GF-D8 (cell line): ENCODE measurements at regions not wholly inside any gene's neighbourhood (a gene's known extent, or its start where the extent isn't known, plus 50 kb on each side); places are given as distances from the start of the nearest gene placed in this dataset.
"Not testable (repeated sequence)": the region's sequence is repeated elsewhere in the genome, so short reads cannot be mapped to it uniquely, and the experiment has no call there.

Source experiments
- DNase-seq: peaks from one replicate; lab custom pipeline; 2025; lab: John Stamatoyannopoulos, UW

- DNase-seq: no peak
Measured at GRCh38 chr2:82098617-82099016, 1794.1 kb upstream of the LRRTM1 start.

DNA sequence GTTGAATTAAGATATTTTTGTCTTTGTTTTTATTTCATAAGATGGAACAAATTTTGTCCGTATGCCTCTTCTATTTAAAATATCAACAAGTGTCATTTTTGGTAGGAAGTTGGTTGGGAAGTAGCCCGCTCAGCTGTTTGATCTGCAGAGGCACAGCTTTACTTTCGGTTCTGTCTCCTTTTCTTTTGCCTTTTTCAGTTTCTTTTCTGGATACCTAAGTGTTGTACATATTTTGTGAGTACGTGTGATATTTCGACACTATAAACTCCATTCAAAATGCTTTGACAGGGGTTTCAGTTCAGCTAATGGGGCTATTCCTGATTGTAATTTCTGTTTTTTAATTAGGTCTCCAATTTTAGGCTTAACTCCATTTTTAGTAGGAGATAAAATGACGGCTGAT is 1785.0 kb upstream of the LRRTM1 start:
- DNase-seq: no peak

GRCh38 chr2:82084679-82085392 is 1780.3 kb upstream of the LRRTM1 start:
- DNase-seq: no peak

DNA sequence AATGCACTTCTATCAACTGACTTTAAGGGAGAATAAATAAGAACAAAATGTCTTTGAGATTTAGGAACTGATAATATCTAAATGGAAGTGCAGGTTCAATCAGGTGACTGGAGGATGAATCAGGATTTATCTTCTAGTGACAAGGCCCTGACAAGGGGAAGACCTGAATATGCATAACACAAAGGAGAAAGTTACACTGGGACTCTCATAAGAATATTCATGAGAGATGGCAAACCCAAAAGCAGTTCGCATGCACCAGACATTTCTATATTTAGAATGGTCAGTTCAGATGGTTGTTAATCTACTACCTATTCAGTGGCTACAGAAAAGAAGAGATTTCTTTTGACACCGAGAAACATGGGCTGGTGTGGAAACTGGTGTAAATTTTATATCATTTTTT is 1771.3 kb upstream of the LRRTM1 start:
- no peak for DNase-seq

- DNase-seq: no peak
Measured at GRCh38 chr2:82062463-82062862, 1757.9 kb upstream of the LRRTM1 start.

DNA sequence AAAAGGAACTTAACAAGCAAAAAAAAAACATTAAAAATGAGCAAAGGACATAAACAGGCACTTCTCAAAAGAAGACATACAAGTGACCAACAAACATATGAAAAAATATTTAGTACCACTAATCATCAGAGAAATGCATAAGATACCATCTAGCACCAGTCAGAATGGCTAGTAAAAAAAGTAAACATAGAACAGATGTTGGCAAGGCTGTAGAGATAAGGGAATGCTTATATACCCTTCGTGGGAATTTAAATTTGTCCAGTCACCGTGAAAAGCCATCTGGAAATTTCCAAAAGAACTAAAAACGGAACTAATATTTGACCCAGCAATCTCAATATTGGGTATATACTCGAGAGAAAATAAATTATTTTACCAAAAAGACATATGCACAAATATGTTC is 1751.3 kb upstream of the LRRTM1 start:
- DNase-seq: no peak

GRCh38 chr2:82043867-82044266 is 1739.3 kb upstream of the LRRTM1 start:
- DNase-seq: no peak

GRCh38 chr2:82027921-82028615 is 1723.5 kb upstream of the LRRTM1 start:
- no peak for DNase-seq

- no peak for DNase-seq
Measured at GRCh38 chr2:82023710-82024109, 1719.2 kb upstream of the LRRTM1 start.

DNA sequence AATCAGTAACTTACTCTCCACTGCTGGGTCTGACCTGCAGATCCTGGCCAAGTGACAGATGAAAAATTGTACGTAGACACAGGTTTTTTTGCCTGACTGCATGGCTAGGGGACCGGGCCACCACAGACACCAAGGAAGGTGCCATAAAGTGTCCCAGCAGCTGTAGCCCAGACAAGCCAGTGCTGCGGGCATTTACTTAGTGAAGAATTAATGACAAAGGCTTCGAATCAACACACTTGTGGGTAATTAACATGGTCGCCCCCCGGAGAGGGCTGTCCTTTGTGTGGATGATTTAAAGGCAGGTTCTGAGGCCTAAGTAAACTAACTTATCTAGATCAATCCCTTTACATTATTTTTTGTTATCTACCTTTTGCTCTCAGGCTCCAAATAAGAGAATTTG is 1709.1 kb upstream of the LRRTM1 start:
- DNase-seq: no peak

- no peak for DNase-seq
Measured at GRCh38 chr2:82007071-82007664, 1702.6 kb upstream of the LRRTM1 start.

DNA sequence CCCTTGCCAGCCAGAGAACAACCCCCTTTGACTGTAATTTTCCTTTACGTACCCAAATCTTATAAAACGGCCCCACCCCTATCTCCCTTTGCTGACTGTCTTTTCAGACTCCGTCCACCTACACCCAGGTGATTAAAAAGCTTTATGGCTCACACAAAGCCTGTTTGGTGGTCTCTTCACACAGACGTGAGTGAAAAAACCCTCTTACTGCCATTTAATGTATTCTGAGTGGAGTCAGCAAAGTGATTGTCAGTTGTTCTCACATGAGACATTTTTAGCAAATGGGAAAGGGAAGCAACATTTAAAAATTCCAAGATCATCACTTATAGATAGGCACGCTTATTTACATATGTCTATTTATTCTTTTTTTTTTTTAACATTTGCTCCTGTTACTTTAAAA is 1701.3 kb upstream of the LRRTM1 start:
- not testable (repeated sequence) for DNase-seq

DNA sequence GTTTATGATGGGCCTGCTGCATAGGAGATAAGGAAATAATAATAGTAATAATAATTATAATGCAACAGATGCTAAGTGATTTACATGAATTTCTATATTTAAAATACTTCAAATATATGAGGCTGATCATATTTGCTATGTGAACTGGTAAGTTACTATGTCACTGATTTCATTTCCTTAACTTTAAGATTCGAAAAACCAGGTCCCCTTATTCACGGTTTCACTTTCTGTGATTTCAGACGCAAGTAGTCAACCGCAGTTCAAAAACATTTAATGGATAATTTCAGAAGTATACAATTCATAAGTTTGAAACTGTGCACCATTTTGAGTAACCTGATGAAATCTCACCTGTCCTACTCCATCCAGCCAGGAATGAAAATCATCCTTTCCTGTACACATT is 1697.1 kb upstream of the LRRTM1 start:
- no peak for DNase-seq

DNA sequence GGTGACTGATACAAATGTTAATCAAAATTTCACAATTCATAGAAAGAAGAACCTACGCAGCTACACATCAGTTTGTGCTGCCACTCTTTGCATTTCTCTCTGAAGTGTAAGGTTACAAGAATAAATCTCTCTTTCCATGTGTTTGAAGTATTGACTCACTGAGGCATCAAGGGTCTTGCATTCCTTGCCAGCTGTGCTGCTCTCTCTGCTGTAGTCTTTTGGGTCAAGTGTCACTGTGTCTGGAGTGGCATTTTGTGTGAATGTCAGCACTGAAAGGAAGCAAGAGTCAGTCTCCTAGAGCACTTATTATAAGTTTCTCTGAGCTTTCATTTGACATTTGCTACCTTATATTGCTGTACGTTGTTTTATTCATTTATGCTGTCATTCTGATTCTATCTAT is 1696.1 kb upstream of the LRRTM1 start:
- DNase-seq: no peak

- DNase-seq: no peak
Measured at GRCh38 chr2:81996332-81996731, 1691.8 kb upstream of the LRRTM1 start.

GRCh38 chr2:81991282-81991681 is 1686.7 kb upstream of the LRRTM1 start:
- DNase-seq: no peak

GRCh38 chr2:81987370-81987769 is 1682.8 kb upstream of the LRRTM1 start:
- no peak for DNase-seq

- no peak for DNase-seq
Measured at GRCh38 chr2:81984969-81985637, 1680.6 kb upstream of the LRRTM1 start.

DNA sequence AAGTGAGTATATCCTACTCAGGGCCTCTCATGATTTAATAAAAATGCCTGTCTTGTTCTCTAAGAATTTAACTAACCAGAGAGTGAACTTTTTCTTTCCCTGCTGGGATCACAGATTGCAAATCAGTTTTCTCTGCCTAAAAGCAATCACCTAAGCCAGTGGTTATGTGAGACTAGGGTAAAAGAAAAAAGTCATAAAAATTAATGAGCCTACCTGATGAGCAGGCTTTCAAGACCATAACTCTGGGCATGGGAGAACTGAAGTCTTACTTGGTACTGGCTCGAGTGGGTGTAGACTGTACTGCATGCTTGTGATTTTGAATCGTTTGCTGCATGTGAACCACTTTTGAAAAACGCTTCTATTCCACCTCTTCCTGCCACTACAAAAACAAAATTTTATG is 1677.0 kb upstream of the LRRTM1 start:
- DNase-seq: no peak

GRCh38 chr2:81979086-81979485 is 1674.5 kb upstream of the LRRTM1 start:
- no peak for DNase-seq

DNA sequence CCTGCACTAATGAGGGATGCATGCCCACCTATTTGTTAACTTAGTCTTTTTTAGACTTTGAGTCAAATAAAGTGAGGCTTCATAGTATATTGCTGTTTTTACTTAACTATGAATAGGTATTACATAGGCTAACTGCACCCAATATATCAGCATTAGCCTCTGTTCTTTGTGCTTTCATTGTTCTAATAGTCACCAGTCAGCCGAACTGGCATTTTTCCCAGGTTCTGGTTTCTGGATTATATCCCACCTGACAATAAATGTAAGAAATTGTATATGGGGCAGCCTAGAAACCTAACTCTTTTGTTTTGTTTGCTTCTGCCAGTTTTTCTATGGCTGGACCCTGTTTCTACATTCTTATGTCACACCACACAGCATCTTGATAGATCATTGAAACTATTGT is 1672.4 kb upstream of the LRRTM1 start:
- DNase-seq: no peak

- no peak for DNase-seq
Measured at GRCh38 chr2:81974216-81974615, 1669.7 kb upstream of the LRRTM1 start.

- DNase-seq: no peak
Measured at GRCh38 chr2:81942876-81943275, 1638.3 kb upstream of the LRRTM1 start.
